Tibial nerve (tissue), 4 donors: ENCODE measurements at regions not wholly inside any gene's neighbourhood (a gene's known extent, or its start where the extent isn't known, plus 50 kb on each side); places are given as distances from the start of the nearest gene placed in this dataset.

Experiments used
- DNase-seq, 2 donors: peaks; one replicate each; pipeline ENCODE4 v3.0.0-alpha.2; 2019; ENCODE audit warnings: low spot score in 2 of 2
- H3K27ac ChIP-seq, 4 donors: fragments of 200-600 bp; sonication (generic) in 3 of 4; one replicate each; pipeline ENCODE4 v1.5.1; 2017 to 2019; ENCODE audit warnings: mild to moderate bottlenecking in 1 of 4
- H3K27me3 ChIP-seq, 2 donors: fragments of 200-600 bp; sonication (generic) in 1 of 2; one replicate each; pipeline versions ENCODE4 v1.5.1 to v1.6.0; 2017 to 2019
- H3K36me3 ChIP-seq, 3 donors: fragments of 200-600 bp; sonication (generic); one replicate each; pipeline ENCODE4 v1.5.1; 2018 to 2019
- H3K4me1 ChIP-seq, 4 donors: fragments of 200-600 bp; sonication (generic) in 3 of 4; one replicate each; pipeline ENCODE4 v1.5.1; 2017 to 2019
- H3K4me3 ChIP-seq, 4 donors: fragments of 200-600 bp; sonication (generic) in 3 of 4; one replicate each; pipeline ENCODE4 v1.5.1; 2017 to 2019; ENCODE audit warnings: mild to moderate bottlenecking in 1 of 4, moderate library complexity in 1 of 4
- H3K9me3 ChIP-seq, 4 donors: fragments of 200-600 bp; sonication (generic) in 3 of 4; one replicate each; pipeline ENCODE4 v1.5.1; 2017 to 2019
- EP300 ChIP-seq, 2 donors: sonication (generic); formaldehyde crosslinking; IDR thresholded peaks; one replicate each; pipeline ENCODE4 v1.6.1; 2017; ENCODE audit warnings: antibody characterized with exemption in 2 of 2, mild to moderate bottlenecking in 1 of 2
- POLR2A ChIP-seq, 2 donors: fragments of 450-650 bp; IDR thresholded peaks; one replicate each; pipeline ENCODE4 v1.6.1; 2017; ENCODE audit warnings: antibody characterized with exemption in 2 of 2, mild to moderate bottlenecking in 2 of 2, moderate library complexity in 2 of 2
- WGBS, 2 donors: methylation state at CpG; one replicate each; pipeline ENCODE4 v1.1.5; 2018; 5-methylcytosine and 5-hydroxymethylcytosine counted together
- TF ChIP-seq, protein P1 (sequence below), 5 experiments: fragments of 200-600 bp in 3 of 5; fragments of 450-650 bp in 2 of 5; sonication (generic) in 3 of 5; IDR thresholded peaks; one replicate each; pipeline ENCODE4 v1.5.1; 2016 to 2019; ENCODE audit warnings: antibody characterized with exemption in 5 of 5, mild to moderate bottlenecking in 3 of 5, moderate library complexity in 2 of 5

DNA sequence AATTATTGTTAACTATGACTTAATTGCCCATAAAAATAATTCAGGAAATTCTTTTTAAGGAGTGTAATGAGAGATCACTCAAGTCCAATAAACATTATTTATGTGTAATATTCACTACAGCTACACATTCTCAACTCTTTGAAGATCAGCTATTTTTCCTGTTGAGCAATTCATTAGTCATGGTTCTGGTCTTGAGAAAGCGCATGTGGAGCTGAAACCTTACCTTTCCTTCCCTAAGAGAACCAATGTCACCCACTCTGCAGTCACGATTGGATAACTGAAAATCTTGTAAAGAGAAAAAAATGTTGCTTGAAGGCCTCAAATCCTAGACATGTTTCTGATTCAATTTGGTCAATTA lies 736.9 kb upstream of the MARCKS start:
- Histone ChIP-seq H3K36me3 (no peaks in the 10 kb centered on the region), H3K27ac (no peak overlapping the region), H3K9me3 (peaks cover 0 to 9% (median 4%) of the 10 kb centered on the region in 4 donors), H3K27me3 (no peaks in the 10 kb centered on the region), H3K4me3 (no peak overlapping the region), H3K4me1 (peaks cover 0 to 24% (median 0%) of the 10 kb centered on the region in 4 donors)
- TF ChIP-seq EP300 (IDR thresholded peaks at IDR 0.05): no peak
- TF ChIP-seq POLR2A (IDR thresholded peaks at IDR 0.05): no peak
- TF ChIP-seq, protein P1, sequence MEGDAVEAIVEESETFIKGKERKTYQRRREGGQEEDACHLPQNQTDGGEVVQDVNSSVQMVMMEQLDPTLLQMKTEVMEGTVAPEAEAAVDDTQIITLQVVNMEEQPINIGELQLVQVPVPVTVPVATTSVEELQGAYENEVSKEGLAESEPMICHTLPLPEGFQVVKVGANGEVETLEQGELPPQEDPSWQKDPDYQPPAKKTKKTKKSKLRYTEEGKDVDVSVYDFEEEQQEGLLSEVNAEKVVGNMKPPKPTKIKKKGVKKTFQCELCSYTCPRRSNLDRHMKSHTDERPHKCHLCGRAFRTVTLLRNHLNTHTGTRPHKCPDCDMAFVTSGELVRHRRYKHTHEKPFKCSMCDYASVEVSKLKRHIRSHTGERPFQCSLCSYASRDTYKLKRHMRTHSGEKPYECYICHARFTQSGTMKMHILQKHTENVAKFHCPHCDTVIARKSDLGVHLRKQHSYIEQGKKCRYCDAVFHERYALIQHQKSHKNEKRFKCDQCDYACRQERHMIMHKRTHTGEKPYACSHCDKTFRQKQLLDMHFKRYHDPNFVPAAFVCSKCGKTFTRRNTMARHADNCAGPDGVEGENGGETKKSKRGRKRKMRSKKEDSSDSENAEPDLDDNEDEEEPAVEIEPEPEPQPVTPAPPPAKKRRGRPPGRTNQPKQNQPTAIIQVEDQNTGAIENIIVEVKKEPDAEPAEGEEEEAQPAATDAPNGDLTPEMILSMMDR (IDR thresholded peaks at IDR 0.05): no peak
- WGBS, 2 donors: 65 to 76% methylated on average over 2 of the region's 2 CpGs
- no peak for DNase-seq

DNA sequence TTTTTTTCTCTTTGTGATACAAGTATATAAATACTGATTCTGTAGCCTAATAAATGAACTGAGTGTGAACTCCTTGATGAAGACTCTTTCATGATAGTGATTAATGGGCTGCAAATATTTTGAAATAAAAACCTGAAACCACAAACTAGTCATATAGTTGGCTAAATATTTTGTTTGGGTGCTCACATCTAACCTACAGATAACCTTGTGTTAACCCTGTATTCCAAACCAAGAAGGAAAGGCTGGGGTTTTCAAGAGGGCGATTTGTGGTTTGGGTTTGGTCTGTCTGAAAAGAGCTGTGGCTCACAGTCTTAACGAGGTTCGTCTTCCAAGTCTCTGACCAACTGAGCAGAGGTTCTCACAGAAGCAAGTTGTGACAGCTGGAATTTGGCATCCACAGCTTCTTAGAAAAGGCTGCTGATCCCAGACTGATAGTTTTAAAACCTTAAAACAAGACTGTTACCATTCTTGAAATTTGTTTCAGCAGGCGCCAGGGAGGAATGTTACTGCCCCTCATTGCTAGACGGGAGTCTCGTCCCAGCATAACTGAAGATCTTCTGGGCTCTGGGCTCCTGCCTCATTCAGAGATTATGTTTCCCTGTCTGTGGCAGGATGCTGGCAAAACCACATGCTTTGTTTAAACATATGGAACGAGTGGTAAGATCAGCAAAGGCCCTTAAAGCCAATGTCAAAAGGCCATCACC lies 736.4 kb upstream of the MARCKS start:
- H3K27ac ChIP-seq: no peak overlapping the region
- peaks cover 0 to 24% (median 0%) of the 10 kb centered on the region in 4 donors for H3K4me1 ChIP-seq
- no peak overlapping the region for H3K4me3 ChIP-seq
- 56 to 60% methylated on average over 7 of the region's 7 CpGs for WGBS, 2 donors
- no peaks in the 10 kb centered on the region for H3K36me3 ChIP-seq
- no peak for DNase-seq
- TF ChIP-seq POLR2A (IDR thresholded peaks at IDR 0.05) (no peak), EP300 (IDR thresholded peaks at IDR 0.05) (no peak)
- TF ChIP-seq, protein P1 (IDR thresholded peaks at IDR 0.05): no peak
- peaks cover 0 to 9% (median 4%) of the 10 kb centered on the region in 4 donors for H3K9me3 ChIP-seq
- no peaks in the 10 kb centered on the region for H3K27me3 ChIP-seq

DNA sequence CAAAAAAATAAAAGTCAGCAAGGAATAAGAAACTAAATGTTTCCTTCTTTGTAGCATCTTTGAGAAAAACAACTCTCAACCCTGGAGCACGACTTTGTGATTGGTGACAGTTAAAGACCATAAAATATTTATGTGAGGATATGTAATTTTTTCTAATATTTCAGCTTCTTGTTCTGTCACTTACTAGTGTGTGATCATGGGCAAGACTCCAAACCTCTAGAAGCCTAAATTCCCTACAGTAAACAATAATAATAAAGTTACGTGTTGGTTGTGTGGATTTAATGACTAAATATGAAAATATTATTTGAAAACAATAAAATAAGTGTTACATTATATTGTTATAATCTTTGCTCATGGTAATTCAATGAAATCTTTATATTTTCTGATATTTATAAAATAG lies 735.6 kb upstream of the MARCKS start:
- TF ChIP-seq POLR2A (IDR thresholded peaks at IDR 0.05) (no peak), EP300 (IDR thresholded peaks at IDR 0.05) (no peak)
- TF ChIP-seq, protein P1 (IDR thresholded peaks at IDR 0.05): no peak
- Histone ChIP-seq H3K4me3 (no peak overlapping the region), H3K4me1 (peaks cover 0 to 30% (median 0%) of the 10 kb centered on the region in 4 donors), H3K9me3 (peaks cover 0 to 8% (median 3%) of the 10 kb centered on the region in 4 donors), H3K36me3 (no peaks in the 10 kb centered on the region), H3K27ac (no peak overlapping the region), H3K27me3 (no peaks in the 10 kb centered on the region)
- 69 to 73% methylated on average over 2 of the region's 2 CpGs for WGBS, 2 donors
- DNase-seq: no peak

DNA sequence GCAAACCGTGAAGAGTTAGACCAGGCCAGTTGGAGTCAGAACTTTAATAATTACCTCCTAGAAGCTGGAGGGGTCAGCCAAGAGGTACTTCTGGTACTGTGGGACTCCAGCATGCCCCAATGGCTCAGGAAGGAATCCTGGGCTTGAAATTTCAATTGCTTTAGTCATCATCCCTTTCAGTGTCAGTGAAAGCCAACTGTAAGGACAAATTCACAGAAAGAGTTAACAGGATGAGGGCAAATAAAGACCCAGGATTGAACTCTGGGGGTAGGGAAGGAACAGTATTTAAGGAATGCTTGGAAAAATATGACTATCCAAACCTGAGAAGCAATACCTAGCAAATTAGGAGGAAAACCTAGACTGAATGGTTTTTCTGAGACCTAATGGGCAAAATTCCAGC lies 735.1 kb upstream of the MARCKS start:
- peaks cover 0 to 33% (median 0%) of the 10 kb centered on the region in 4 donors for H3K4me1 ChIP-seq
- H3K9me3 ChIP-seq: peaks cover 0 to 8% (median 3%) of the 10 kb centered on the region in 4 donors
- DNase-seq: no peak
- no peak overlapping the region for H3K27ac ChIP-seq
- no peaks in the 10 kb centered on the region for H3K36me3 ChIP-seq
- 43 to 44% methylated on average over 1 of the region's 1 CpG for WGBS, 2 donors
- TF ChIP-seq POLR2A (IDR thresholded peaks at IDR 0.05) (no peak), EP300 (IDR thresholded peaks at IDR 0.05) (no peak)
- TF ChIP-seq, protein P1 (IDR thresholded peaks at IDR 0.05): no peak
- H3K4me3 ChIP-seq: no peak overlapping the region
- H3K27me3 ChIP-seq: no peaks in the 10 kb centered on the region

DNA sequence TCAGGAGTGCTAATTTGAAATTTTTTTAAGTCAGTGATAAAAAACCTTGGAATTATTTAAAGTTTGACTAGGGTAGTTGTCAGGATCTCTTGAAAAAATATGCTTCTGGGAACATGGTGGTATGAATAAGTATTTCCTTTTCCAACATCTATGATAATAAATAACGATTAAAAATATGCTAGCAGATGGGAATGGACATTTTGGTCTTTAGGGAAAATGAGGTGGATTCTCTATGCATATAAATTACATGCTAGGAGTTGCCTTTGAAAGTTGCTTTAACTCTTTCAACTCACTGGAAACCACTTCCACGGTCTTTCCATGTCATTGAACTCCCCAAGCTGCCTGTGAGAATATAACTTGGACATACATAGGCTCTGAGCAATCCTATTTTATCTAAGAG lies 731.5 kb upstream of the MARCKS start:
- WGBS, 2 donors: 79 to 80% methylated on average over 2 of the region's 2 CpGs
- DNase-seq: no peak

More for the DNA sequence above, 731.5 kb upstream of the MARCKS start:
- TF ChIP-seq POLR2A (IDR thresholded peaks at IDR 0.05) (no peak), EP300 (IDR thresholded peaks at IDR 0.05) (no peak)
- TF ChIP-seq, protein P1 (IDR thresholded peaks at IDR 0.05): no peak
- no peaks in the 10 kb centered on the region for H3K27me3 ChIP-seq
- H3K27ac ChIP-seq: no peak overlapping the region
- no peaks in the 10 kb centered on the region for H3K36me3 ChIP-seq
- peaks cover 0 to 31% (median 0%) of the 10 kb centered on the region in 4 donors for H3K4me1 ChIP-seq
- H3K9me3 ChIP-seq: no peaks in the 10 kb centered on the region
- H3K4me3 ChIP-seq: no peak overlapping the region
